Gastroesophageal sphincter (tissue), 4 donors: ENCODE measurements at regions not wholly inside any gene's neighbourhood (a gene's known extent, or its start where the extent isn't known, plus 50 kb on each side); places are given as distances from the start of the nearest gene placed in this dataset.

Source experiments
- ATAC-seq: fragments of 150-250 bp; one replicate; pipeline ENCODE4 v1.9.1; 2016; ENCODE audit warnings: mild to moderate bottlenecking, moderate library complexity
- H3K27ac ChIP-seq, 4 donors: fragments of 200-600 bp; sonication (generic) in 3 of 4; 1 replicate in 3 of 4; 2 replicates in 1 of 4; pipeline ENCODE4 v1.5.1; 2016 to 2019
- H3K27me3 ChIP-seq: fragments of 200-600 bp; sonication (generic); one replicate; pipeline ENCODE4 v1.5.1; 2019
- H3K36me3 ChIP-seq, 2 donors: fragments of 200-600 bp; sonication (generic); one replicate each; pipeline ENCODE4 v1.5.1; 2019; ENCODE audit warnings: control low read depth in 1 of 2
- H3K4me1 ChIP-seq, 3 donors: fragments of 200-600 bp; sonication (generic); 1 replicate in 2 of 3; 2 replicates in 1 of 3; pipeline ENCODE4 v1.5.1; 2016 to 2019; ENCODE audit warnings: control low read depth in 2 of 3
- H3K4me3 ChIP-seq, 2 donors: fragments of 200-600 bp; sonication (generic); one replicate each; pipeline ENCODE4 v1.5.1; 2019; ENCODE audit warnings: mild to moderate bottlenecking in 1 of 2, moderate library complexity in 1 of 2
- H3K9me3 ChIP-seq, 3 donors: fragments of 200-600 bp; sonication (generic); one replicate each; pipeline ENCODE4 v1.5.1; 2017 to 2019; ENCODE audit warnings: control low read depth in 2 of 3
- CTCF ChIP-seq, 4 experiments: fragments of 200-600 bp in 2 of 4; fragments of 450-650 bp in 2 of 4; sonication (generic) in 1 of 4; IDR thresholded peaks; one replicate each; pipeline ENCODE4 v1.5.1; 2017 to 2019; ENCODE audit warnings: antibody characterized with exemption in 4 of 4, mild to moderate bottlenecking in 2 of 4, moderate library complexity in 2 of 4
- EP300 ChIP-seq: sonication (generic); formaldehyde crosslinking; IDR thresholded peaks from one replicate; pipeline ENCODE4 v1.6.1; 2017; ENCODE audit warnings: antibody characterized with exemption, mild to moderate bottlenecking
- POLR2A ChIP-seq, 2 donors: fragments of 450-650 bp; IDR thresholded peaks; one replicate each; pipeline ENCODE4 v1.6.1; 2017; ENCODE audit warnings: antibody characterized with exemption in 2 of 2, mild to moderate bottlenecking in 2 of 2, moderate library complexity in 1 of 2
- POLR2AphosphoS5 ChIP-seq: sonication (generic); formaldehyde crosslinking; IDR thresholded peaks from one replicate; pipeline ENCODE4 v1.6.1; 2017; ENCODE audit warnings: antibody characterized with exemption
- WGBS, 2 donors: methylation state at CpG; one replicate each; pipeline ENCODE4 v1.1.5; 2018; ENCODE audit warnings: low coverage in 1 of 2; 5-methylcytosine and 5-hydroxymethylcytosine counted together

DNA sequence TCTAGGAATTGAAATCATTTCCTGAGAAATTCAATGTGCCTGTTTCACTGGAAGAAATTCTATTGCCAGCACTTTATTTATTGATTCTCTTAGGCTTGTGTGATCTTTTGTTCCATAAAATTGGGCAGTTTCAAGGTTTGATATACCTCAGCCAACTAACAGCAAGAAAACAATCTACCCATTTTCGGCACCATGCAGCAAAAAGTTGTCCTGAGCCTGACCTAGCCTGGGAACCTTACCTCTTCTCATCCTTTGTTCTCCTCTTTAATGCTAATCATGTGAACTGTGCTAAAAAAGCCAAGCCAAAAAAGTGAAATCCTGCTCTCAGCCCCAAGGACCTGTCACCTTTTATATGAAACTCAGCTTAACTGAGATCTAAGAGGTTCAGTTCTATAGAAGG is 477.3 kb downstream of the SUCLA2 start:
- no peaks in the 10 kb centered on the region for H3K27me3 ChIP-seq
- H3K4me1 ChIP-seq = no peaks in the 10 kb centered on the region
- H3K36me3 ChIP-seq = no peaks in the 10 kb centered on the region
- WGBS, 2 donors = 73 to 80% methylated on average over 1 of the region's 1 CpG
- no peaks in the 10 kb centered on the region for H3K9me3 ChIP-seq
- no peak overlapping the region for H3K4me3 ChIP-seq
- H3K27ac ChIP-seq = no peak overlapping the region
- ATAC-seq = no peak
- TF ChIP-seq POLR2AphosphoS5 (no peak), POLR2A (IDR thresholded peaks at IDR 0.05) (no peak), CTCF (IDR thresholded peaks at IDR 0.05) (no peak), EP300 (no peak)

GRCh38 chr13:47521890-47522487 is 479.1 kb downstream of the SUCLA2 start:
- 59 to 78% methylated on average over 1 to 2 of the region's 2 CpGs for WGBS, 2 donors
- Histone ChIP-seq H3K27me3 (no peaks in the 10 kb centered on the region), H3K36me3 (no peaks in the 10 kb centered on the region), H3K27ac (no peak overlapping the region), H3K4me3 (no peak overlapping the region), H3K4me1 (no peaks in the 10 kb centered on the region), H3K9me3 (no peaks in the 10 kb centered on the region)
- no peak for ATAC-seq
- TF ChIP-seq EP300 (no peak), POLR2A (IDR thresholded peaks at IDR 0.05) (no peak), POLR2AphosphoS5 (no peak)

DNA sequence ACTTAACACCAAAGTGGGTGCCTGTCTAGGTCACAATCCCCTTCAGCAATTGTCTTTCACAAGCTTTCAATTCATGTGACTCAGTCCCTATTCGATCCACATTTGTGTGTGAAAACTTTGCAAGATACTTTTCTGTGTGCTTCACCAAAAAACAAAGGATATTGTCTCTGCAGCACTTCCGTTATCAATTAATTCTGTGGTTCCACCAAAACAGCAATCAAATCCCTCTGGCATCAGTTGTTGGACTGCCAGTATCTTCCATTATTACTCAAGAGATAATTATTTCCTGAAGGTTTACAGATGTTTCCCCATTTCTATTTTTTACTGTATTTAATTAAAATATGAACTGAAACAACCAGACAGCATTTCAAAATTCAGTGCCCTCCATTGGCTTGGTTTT is 481.4 kb downstream of the SUCLA2 start:
- WGBS, 2 donors = 21 to 36% methylated on average over 2 of the region's 2 CpGs
- Histone ChIP-seq H3K27me3 (no peaks in the 10 kb centered on the region), H3K4me1 (no peaks in the 10 kb centered on the region), H3K9me3 (no peaks in the 10 kb centered on the region), H3K4me3 (no peak overlapping the region), H3K36me3 (no peaks in the 10 kb centered on the region), H3K27ac (no peak overlapping the region)
- no peak for TF ChIP-seq CTCF (IDR thresholded peaks at IDR 0.05)
- TF ChIP-seq POLR2A (IDR thresholded peaks at IDR 0.05) = no peak
- TF ChIP-seq EP300 = no peak
- no peak for TF ChIP-seq POLR2AphosphoS5
- no peak for ATAC-seq

DNA sequence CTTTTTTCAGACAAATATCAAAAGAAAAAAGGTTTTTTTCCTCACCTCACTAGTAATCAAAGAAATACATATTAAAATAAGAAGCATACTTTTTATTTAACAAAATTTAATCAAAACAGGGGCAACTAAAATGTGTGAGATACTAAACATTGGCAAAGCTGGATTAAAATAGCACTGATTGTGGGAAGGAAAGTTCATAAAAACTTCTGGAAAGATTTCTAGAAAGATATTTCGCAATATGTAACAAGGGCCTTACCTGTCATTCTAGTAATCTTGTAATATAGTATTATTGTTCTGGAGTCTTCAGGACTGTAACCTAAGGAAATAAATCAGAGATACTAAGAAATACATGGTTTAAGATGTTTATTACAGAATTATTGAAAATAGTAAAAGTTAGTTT is 482.5 kb downstream of the SUCLA2 start:
- no peak for ATAC-seq
- Histone ChIP-seq H3K4me3 (no peak overlapping the region), H3K36me3 (no peaks in the 10 kb centered on the region), H3K27ac (no peak overlapping the region), H3K4me1 (no peaks in the 10 kb centered on the region), H3K27me3 (no peaks in the 10 kb centered on the region), H3K9me3 (no peaks in the 10 kb centered on the region)
- WGBS, 2 donors = 91 to 100% methylated on average over 1 of the region's 1 CpG
- TF ChIP-seq POLR2AphosphoS5 = no peak
- no peak for TF ChIP-seq POLR2A (IDR thresholded peaks at IDR 0.05)
- no peak for TF ChIP-seq CTCF (IDR thresholded peaks at IDR 0.05)
- TF ChIP-seq EP300 = no peak

- WGBS, 2 donors = 60 to 100% methylated on average over 1 of the region's 1 CpG
- no peaks in the 10 kb centered on the region for H3K4me1 ChIP-seq
Observed at GRCh38 chr13:47511647-47512046, 489.4 kb downstream of the SUCLA2 start.

More at GRCh38 chr13:47511647-47512046, 489.4 kb downstream of the SUCLA2 start:
- no peak for ATAC-seq
- no peaks in the 10 kb centered on the region for H3K9me3 ChIP-seq
- no peaks in the 10 kb centered on the region for H3K27me3 ChIP-seq
- no peak for TF ChIP-seq POLR2AphosphoS5
- TF ChIP-seq CTCF (IDR thresholded peaks at IDR 0.05) = no peak
- no peak for TF ChIP-seq POLR2A (IDR thresholded peaks at IDR 0.05)
- TF ChIP-seq EP300 = no peak
- H3K36me3 ChIP-seq = no peaks in the 10 kb centered on the region
- no peak overlapping the region for H3K4me3 ChIP-seq
- H3K27ac ChIP-seq = no peak overlapping the region
